SK-N-SH treated with all-trans-retinoic acid at 6 μM for 48 hours (cell line): ENCODE measurements at regions not wholly inside any gene's neighbourhood (a gene's known extent, or its start where the extent isn't known, plus 50 kb on each side); places are given as distances from the start of the nearest gene placed in this dataset.

Source experiments
- ATAC-seq: fragments of 200-7000 bp; cut with Tn5 transposase; 3 replicates; pipeline ENCODE4 v1.9.1; 2020; ENCODE audit warnings: mild to moderate bottlenecking, moderate library complexity
- ARNTL ChIP-seq: fragments of 450-650 bp; formaldehyde crosslinking; IDR thresholded peaks from 2 replicates; pipeline ENCODE4 v1.5.0; 2020; ENCODE audit warnings: low read depth, mild to moderate bottlenecking, moderate library complexity, borderline replicate concordance
- BACH2 ChIP-seq: fragments of 250-450 bp; sonication (Bioruptor Pico); IDR thresholded peaks from 2 replicates; pipeline ENCODE4 v1.9.0; 2021; ENCODE audit warnings: mild to moderate bottlenecking, borderline replicate concordance
- CREB5 ChIP-seq: fragments of 250-450 bp; sonication (Bioruptor Pico); IDR thresholded peaks from 2 replicates; pipeline ENCODE4 v1.5.1; 2020; ENCODE audit warnings: low read depth, mild to moderate bottlenecking, moderate library complexity
- CSDC2 ChIP-seq: fragments of 250-450 bp; sonication (Bioruptor Pico); IDR thresholded peaks from 2 replicates; pipeline ENCODE4 v1.5.0; 2020; ENCODE audit warnings: mild to moderate bottlenecking, moderate library complexity
- CSRNP3 ChIP-seq: fragments of 250-450 bp; sonication (Bioruptor Pico); IDR thresholded peaks from 2 replicates; pipeline ENCODE4 v1.5.1; 2021; ENCODE audit warnings: mild to moderate bottlenecking, moderate library complexity
- ESRRG ChIP-seq: fragments of 250-450 bp; sonication (Bioruptor Pico); IDR thresholded peaks from 2 replicates; pipeline ENCODE4 v1.6.1; 2021; ENCODE audit warnings: mild to moderate bottlenecking
- GLIS3 ChIP-seq: fragments of 250-450 bp; sonication (Bioruptor Pico); IDR thresholded peaks from 2 replicates; pipeline ENCODE4 v1.5.0; 2020; ENCODE audit warnings: mild to moderate bottlenecking, moderate library complexity
- OSR1 ChIP-seq: fragments of 250-450 bp; sonication (Bioruptor Pico); IDR thresholded peaks from 2 replicates; pipeline ENCODE4 v1.8.0; 2022; ENCODE audit warnings: moderate library complexity, mild to moderate bottlenecking, inconsistent platforms
- PATZ1 ChIP-seq: fragments of 250-450 bp; sonication (Bioruptor Pico); IDR thresholded peaks from 2 replicates; pipeline ENCODE4 v1.8.0; 2020; ENCODE audit warnings: mild to moderate bottlenecking, moderate library complexity, borderline replicate concordance
- PPARA ChIP-seq: fragments of 250-450 bp; sonication (Bioruptor Pico); IDR thresholded peaks from 2 replicates; pipeline ENCODE4 v1.5.0; 2020; ENCODE audit warnings: mild to moderate bottlenecking, borderline replicate concordance
- RARB ChIP-seq: fragments of 250-450 bp; sonication (Bioruptor Pico); IDR thresholded peaks from 2 replicates; pipeline ENCODE4 v1.8.0; 2021; ENCODE audit warnings: mild to moderate bottlenecking, moderate library complexity
- SNAI2 ChIP-seq: fragments of 250-450 bp; sonication (Bioruptor Pico); IDR thresholded peaks from 2 replicates; pipeline ENCODE4 v1.5.0; 2020; ENCODE audit warnings: mild to moderate bottlenecking, moderate library complexity
- TCF4 ChIP-seq: fragments of 250-450 bp; sonication (Bioruptor Pico); IDR thresholded peaks from 2 replicates; pipeline ENCODE4 v1.8.0; 2021; ENCODE audit warnings: mild to moderate bottlenecking, moderate library complexity, borderline replicate concordance
- TOX ChIP-seq: fragments of 250-450 bp; sonication (Bioruptor Pico); IDR thresholded peaks from 2 replicates; pipeline ENCODE4 v1.8.0; 2021; ENCODE audit warnings: mild to moderate bottlenecking, moderate library complexity, borderline replicate concordance
- TSHZ2 ChIP-seq: fragments of 250-450 bp; sonication (Bioruptor Pico); IDR thresholded peaks from 2 replicates; pipeline ENCODE4 v1.5.0; 2020; ENCODE audit warnings: mild to moderate bottlenecking, moderate library complexity
- ZC3H10 ChIP-seq: fragments of 250-450 bp; sonication (Bioruptor Pico); IDR thresholded peaks from 2 replicates; pipeline ENCODE4 v1.5.1; 2021; ENCODE audit warnings: mild to moderate bottlenecking, moderate library complexity
- ZFP3 ChIP-seq: fragments of 250-450 bp; sonication (Bioruptor Pico); IDR thresholded peaks from 2 replicates; pipeline ENCODE4 v1.5.0; 2020; ENCODE audit warnings: mild to moderate bottlenecking, moderate library complexity
- ZFP30 ChIP-seq: fragments of 450-650 bp; formaldehyde crosslinking; IDR thresholded peaks from 2 replicates; pipeline ENCODE4 v1.5.0; 2022; ENCODE audit warnings: mild to moderate bottlenecking, moderate library complexity
- ZNF565 ChIP-seq: fragments of 450-650 bp; formaldehyde crosslinking; conservative IDR thresholded peaks from 2 replicates; pipeline ENCODE4 v1.5.0; 2020; ENCODE audit warnings: low read depth, mild to moderate bottlenecking, moderate library complexity
- ZNF70 ChIP-seq: fragments of 450-650 bp; formaldehyde crosslinking; IDR thresholded peaks from 2 replicates; pipeline ENCODE4 v1.5.0; 2020; ENCODE audit warnings: mild to moderate bottlenecking, moderate library complexity
- ZNF8 ChIP-seq: fragments of 450-650 bp; formaldehyde crosslinking; IDR thresholded peaks from 2 replicates; pipeline ENCODE4 v1.5.0; 2020; ENCODE audit warnings: mild to moderate bottlenecking, moderate library complexity

- TF ChIP-seq CSDC2: no peak
- no peak for TF ChIP-seq ESRRG (CRISPR knock-in tag)
- no peak for TF ChIP-seq ZNF565 (CRISPR knock-in tag)
- no peak for TF ChIP-seq TOX
- TF ChIP-seq GLIS3 (CRISPR knock-in tag): no peak
- no peak for TF ChIP-seq ARNTL
- TF ChIP-seq ZC3H10: no peak
- TF ChIP-seq SNAI2 (CRISPR knock-in tag): no peak
- no peak for TF ChIP-seq PATZ1 (CRISPR knock-in tag)
- no peak for TF ChIP-seq CREB5 (CRISPR knock-in tag)
- no peak for TF ChIP-seq ZNF8 (CRISPR knock-in tag)
- no peak for TF ChIP-seq ZNF70 (CRISPR knock-in tag)
- TF ChIP-seq PPARA (CRISPR knock-in tag): no peak
- TF ChIP-seq ZFP3 (CRISPR knock-in tag): no peak
- no peak for ATAC-seq
These were observed 298.3 kb upstream of the DACH1 start for GRCh38 chr13:72165276-72165675.

- ATAC-seq: no peak
- TF ChIP-seq ZNF8 (CRISPR knock-in tag): no peak
- no peak for TF ChIP-seq CSRNP3 (CRISPR knock-in tag)
- no peak for TF ChIP-seq ZNF565 (CRISPR knock-in tag)
- TF ChIP-seq PATZ1 (CRISPR knock-in tag): no peak
- TF ChIP-seq ARNTL: no peak
- TF ChIP-seq ZFP30 (CRISPR knock-in tag): no peak
- TF ChIP-seq ZNF70 (CRISPR knock-in tag): no peak
- no peak for TF ChIP-seq CREB5 (CRISPR knock-in tag)
- no peak for TF ChIP-seq BACH2
- no peak for TF ChIP-seq SNAI2 (CRISPR knock-in tag)
- no peak for TF ChIP-seq ZFP3 (CRISPR knock-in tag)
- no peak for TF ChIP-seq RARB (CRISPR knock-in tag)
- no peak for TF ChIP-seq TCF4 (CRISPR knock-in tag)
- TF ChIP-seq GLIS3 (CRISPR knock-in tag): no peak
- TF ChIP-seq PPARA (CRISPR knock-in tag): no peak
- no peak for TF ChIP-seq OSR1 (CRISPR knock-in tag)
- no peak for TF ChIP-seq ZC3H10
- no peak for TF ChIP-seq CSDC2
These were observed 297.8 kb upstream of the DACH1 start for GRCh38 chr13:72164811-72165210.

GRCh38 chr13:72163678-72164077 is 296.7 kb upstream of the DACH1 start:
- no peak for TF ChIP-seq OSR1 (CRISPR knock-in tag)
- TF ChIP-seq SNAI2 (CRISPR knock-in tag): no peak
- TF ChIP-seq TSHZ2 (CRISPR knock-in tag): no peak

More at GRCh38 chr13:72163678-72164077, 296.7 kb upstream of the DACH1 start:
- ATAC-seq: peak; percentile 47
